IMR-90 (cell line): ENCODE measurements at regions not wholly inside any gene's neighbourhood (a gene's known extent, or its start where the extent isn't known, plus 50 kb on each side); places are given as distances from the start of the nearest gene placed in this dataset.

Experiments used
- ATAC-seq: fragments of 200-7000 bp; cut with Tn5 transposase; 2 replicates; pipeline ENCODE4 v1.9.1; 2020; ENCODE audit warnings: low read depth, mild to moderate bottlenecking, moderate library complexity
- BruUV-seq: library from RNA; stranded (reverse); fragments of 400-500 nt; replicated peaks from 2 replicates; lab custom pipeline; 2021; lab: Mats Ljungman, UMichigan
- CTCF ChIA-PET: fragments of 300-600 bp; formaldehyde crosslinking; extraction: SDS; loops from one replicate; lab custom pipeline; 2021; ENCODE audit warnings: antibody characterized with exemption; lab: Yijun Ruan, JAX
- POLR2A ChIA-PET: fragments of 300-600 bp; sonication (Branson Sonifier 250); formaldehyde crosslinking; loops from one replicate; lab custom pipeline; 2022; ENCODE audit warnings: antibody characterized with exemption; ENCODE audit not compliant: unreplicated experiment; lab: Charles Lee
- DNase-seq: peaks from one replicate; pipeline ENCODE4 v3.0.0; 2013
- H2AFZ ChIP-seq: replicated peaks from 2 replicates; pipeline ENCODE3; 2013; ENCODE audit warnings: low read length, mild to moderate bottlenecking; ENCODE audit not compliant: poor library complexity
- H2AK5ac ChIP-seq: 2 replicates; pipeline ENCODE4 v1.6.1; 2013; ENCODE audit warnings: low read depth, low read length, inconsistent platforms
- H2AK9ac ChIP-seq: replicated peaks from 2 replicates; pipeline ENCODE3; 2013; ENCODE audit warnings: mild to moderate bottlenecking, low read depth, low read length, moderate library complexity; ENCODE audit not compliant: poor library complexity
- H2BK120ac ChIP-seq: 2 replicates; pipeline ENCODE4 v1.6.1; 2013; ENCODE audit warnings: low read depth, low read length, inconsistent platforms
- H2BK15ac ChIP-seq: 3 replicates; pipeline ENCODE4 v1.6.1; 2013; ENCODE audit warnings: low read depth, low read length, inconsistent platforms
- H2BK20ac ChIP-seq: 2 replicates; pipeline ENCODE4 v1.6.1; 2013; ENCODE audit warnings: low read depth, mild to moderate bottlenecking, inconsistent platforms, low read length, moderate library complexity
- H2BK5ac ChIP-seq: 2 replicates; pipeline ENCODE4 v1.6.1; 2013; ENCODE audit warnings: mild to moderate bottlenecking, low read depth, low read length, inconsistent platforms; ENCODE audit not compliant: poor library complexity, severe bottlenecking
- H3K14ac ChIP-seq: replicated peaks from 2 replicates; pipeline ENCODE4 v1.6.1; 2013; ENCODE audit warnings: low read depth, low read length, inconsistent platforms
- H3K18ac ChIP-seq: 2 replicates; pipeline ENCODE4 v1.6.1; 2013; ENCODE audit warnings: low read depth, low read length, control low read depth
- H3K23ac ChIP-seq: 2 replicates; pipeline ENCODE4 v1.6.1; 2013; ENCODE audit warnings: low read depth, low read length, inconsistent platforms
- H3K27ac ChIP-seq: 2 replicates; pipeline ENCODE4 v1.5.1; 2013; ENCODE audit warnings: mild to moderate bottlenecking, control low read depth, low read length; ENCODE audit not compliant: insufficient read depth
- H3K27me3 ChIP-seq: 2 replicates; pipeline ENCODE4 v1.6.1; 2013; ENCODE audit warnings: low read length; ENCODE audit not compliant: control insufficient read depth, insufficient read depth
- H3K36me3 ChIP-seq: 2 replicates; pipeline ENCODE4 v1.6.1; 2013; ENCODE audit warnings: low read length, mixed read lengths; ENCODE audit not compliant: control insufficient read depth, insufficient read depth
- H3K4ac ChIP-seq: 2 replicates; pipeline ENCODE4 v1.6.1; 2013; ENCODE audit warnings: low read depth, low read length, inconsistent platforms
- H3K4me1 ChIP-seq: 2 replicates; pipeline ENCODE4 v1.6.1; 2013; ENCODE audit warnings: low read length, mixed read lengths; ENCODE audit not compliant: control insufficient read depth, insufficient read depth
- H3K4me2 ChIP-seq: 2 replicates; pipeline ENCODE4 v1.6.1; 2013; ENCODE audit warnings: low read depth, mild to moderate bottlenecking, control low read depth, low read length, moderate library complexity
- H3K4me3 ChIP-seq: 2 replicates; pipeline ENCODE4 v1.5.1; 2013; ENCODE audit warnings: low read depth, mild to moderate bottlenecking, control low read depth, low read length, moderate library complexity; ENCODE audit not compliant: insufficient read depth
- H3K56ac ChIP-seq: 2 replicates; pipeline ENCODE4 v1.6.1; 2013; ENCODE audit warnings: low read length, inconsistent platforms; ENCODE audit not compliant: insufficient read depth; ENCODE audit errors: extremely low read depth
- H3K79me1 ChIP-seq, 2 experiments: 2 replicates each; pipeline ENCODE4 v1.6.1; 2013; ENCODE audit warnings: low read length in 2 of 2, inconsistent platforms in 1 of 2, low read depth in 1 of 2
- H3K9ac ChIP-seq: 2 replicates; pipeline ENCODE4 v1.6.1; 2013; ENCODE audit warnings: low read depth, low read length, control low read depth
- H3K9me1 ChIP-seq: 2 replicates; pipeline ENCODE4 v1.6.1; 2013; ENCODE audit warnings: low read length, inconsistent platforms; ENCODE audit not compliant: insufficient read depth
- H3K9me3 ChIP-seq: 2 replicates; pipeline ENCODE4 v1.6.1; 2013; ENCODE audit warnings: low read length; ENCODE audit not compliant: control insufficient read depth, insufficient read depth
- H4K20me1 ChIP-seq: 2 replicates; pipeline ENCODE4 v1.6.1; 2013; ENCODE audit warnings: low read length, inconsistent platforms; ENCODE audit not compliant: insufficient read depth
- H4K5ac ChIP-seq: 2 replicates; pipeline ENCODE4 v1.6.1; 2013; ENCODE audit warnings: mild to moderate bottlenecking, low read depth, low read length, control low read depth
- H4K8ac ChIP-seq, 2 experiments: 2 replicates each; pipeline ENCODE4 v1.6.1; 2013; ENCODE audit warnings: low read depth in 2 of 2, low read length in 2 of 2, control low read depth in 1 of 2, inconsistent platforms in 1 of 2
- H4K91ac ChIP-seq: 2 replicates; pipeline ENCODE4 v1.6.1; 2013; ENCODE audit warnings: low read depth, low read length, inconsistent platforms; ENCODE audit not compliant: insufficient read depth
- BHLHE40 ChIP-seq: fragments of 150-350 bp; IDR thresholded peaks from 2 replicates; pipeline ENCODE4 v1.6.1; 2016; ENCODE audit warnings: mild to moderate bottlenecking, low read depth, low read length
- CEBPB ChIP-seq: IDR thresholded peaks from 2 replicates; pipeline ENCODE4 v1.6.1; 2012; ENCODE audit warnings: low read depth, low read length, improper control_type of control experiment
- CHD1 ChIP-seq: IDR thresholded peaks from 2 replicates; pipeline ENCODE4 v1.6.1; 2012; ENCODE audit warnings: low read depth, low read length, improper control_type of control experiment
- CTCF ChIP-seq: conservative IDR thresholded peaks from 2 replicates; pipeline ENCODE4 v1.5.1; 2012; ENCODE audit warnings: mild to moderate bottlenecking, low read depth, low read length, improper control_type of control experiment
- FOS ChIP-seq: fragments of 150-350 bp; IDR thresholded peaks from 2 replicates; pipeline ENCODE4 v1.6.1; 2016; ENCODE audit warnings: low read depth, low read length
- MAFK ChIP-seq: IDR thresholded peaks from 2 replicates; pipeline ENCODE4 v1.6.1; 2012; ENCODE audit warnings: low read depth, low read length, improper control_type of control experiment
- MXI1 ChIP-seq: IDR thresholded peaks from 2 replicates; pipeline ENCODE4 v1.6.1; 2012; ENCODE audit warnings: low read depth, mild to moderate bottlenecking, low read length, moderate library complexity, borderline replicate concordance
- NFE2L2 ChIP-seq: fragments of 150-350 bp; IDR thresholded peaks from 2 replicates; pipeline ENCODE4 v1.6.1; 2016; ENCODE audit warnings: low read depth, mild to moderate bottlenecking, low read length
- POLR2A ChIP-seq: IDR thresholded peaks from 2 replicates; pipeline ENCODE4 v1.6.1; 2012; ENCODE audit warnings: mild to moderate bottlenecking, low read depth, low read length
- RAD21 ChIP-seq: IDR thresholded peaks from 2 replicates; pipeline ENCODE4 v1.6.1; 2012; ENCODE audit warnings: low read length, improper control_type of control experiment
- RFX5 ChIP-seq: IDR thresholded peaks from 2 replicates; pipeline ENCODE4 v1.8.0; 2012; ENCODE audit warnings: low read depth, mild to moderate bottlenecking, low read length, moderate library complexity
- SMC3 ChIP-seq: fragments of 150-350 bp; IDR thresholded peaks from 2 replicates; pipeline ENCODE4 v1.6.1; 2016; ENCODE audit warnings: low read depth, mild to moderate bottlenecking, antibody characterized with exemption, low read length, moderate library complexity
- USF2 ChIP-seq: fragments of 150-350 bp; IDR thresholded peaks from 2 replicates; pipeline ENCODE4 v1.6.1; 2017; ENCODE audit warnings: mild to moderate bottlenecking, antibody characterized with exemption, low read length, low read depth
- WGBS, 2 experiments: methylation state at CpG; one replicate each; pipeline versions ENCODE4 v1.1.5 to v1.1.7; 2013; ENCODE audit warnings: missing lambda C conversion rate in 2 of 2; ENCODE audit not compliant: insufficient read length in 1 of 2; ENCODE audit errors: extremely low coverage in 2 of 2; 5-methylcytosine and 5-hydroxymethylcytosine counted together
- dilution Hi-C: fragments of 300-500 bp; cut with HindIII; formaldehyde crosslinking; loops from one replicate; pipeline ENCODE4 v1.14.3; 2018; ENCODE audit warnings: low sequenced_read_pairs; ENCODE audit not compliant: unreplicated experiment
- in situ Hi-C: fragments of 300-500 bp; cut with MboI; formaldehyde crosslinking; loops from 3 replicates; pipeline ENCODE4 v1.14.3; 2019; ENCODE audit warnings: low sequenced_read_pairs, inconsistent platforms, mixed read lengths
- intact Hi-C: fragments of 100-400 bp; cut with micrococcal nuclease; formaldehyde crosslinking; loops from 2 replicates; pipeline ENCODE4 v1.10.0; 2022

GRCh38 chr5:108459769-108460168, 77.9 kb upstream of the FBXL17 start:
- Histone ChIP-seq H2BK20ac (no peak overlapping the region), H2BK5ac (no peak overlapping the region), H3K14ac (no peak overlapping the region), H2BK120ac (no peak overlapping the region), H4K20me1 (no peaks in the 10 kb centered on the region), H3K9me3 (no peaks in the 10 kb centered on the region), H3K4me3 (no peak overlapping the region), H3K18ac (no peak overlapping the region), H3K4ac (no peak overlapping the region), H3K4me2 (no peak overlapping the region), H3K36me3 (no peaks in the 10 kb centered on the region), H4K91ac (no peak overlapping the region), H3K9ac (no peak overlapping the region), H3K79me1 (no peaks in the 10 kb centered on the region), H4K8ac (no peak overlapping the region), H3K56ac (no peak overlapping the region), H3K9me1 (no peaks in the 10 kb centered on the region), H4K5ac (no peak overlapping the region), H2AFZ (no peak overlapping the region), H3K4me1 (no peaks in the 10 kb centered on the region), H3K27me3 (no peaks in the 10 kb centered on the region), H2BK15ac (no peak overlapping the region), H3K23ac (no peak overlapping the region), H2AK5ac (no peak overlapping the region), H2AK9ac (no peak overlapping the region), H3K27ac (no peak overlapping the region)
- no TSS peak for BruUV-seq
- in situ Hi-C loops (no loop called here), intact Hi-C loops (no loop called here), dilution Hi-C loops (no loop called here)
- CTCF ChIA-PET = no interaction called here
- POLR2A ChIA-PET = no interaction called here
- ATAC-seq (no peak), DNase-seq (no peak)
- TF ChIP-seq CTCF = no peak
- TF ChIP-seq RAD21 = no peak
- TF ChIP-seq MAFK = no peak
- TF ChIP-seq CHD1 = no peak
- TF ChIP-seq CEBPB = no peak
- no peak for TF ChIP-seq RFX5
- no peak for TF ChIP-seq BHLHE40
- TF ChIP-seq MXI1 = no peak
- TF ChIP-seq USF2 = no peak
- TF ChIP-seq FOS = no peak
- TF ChIP-seq SMC3 = no peak
- no peak for TF ChIP-seq POLR2A
- TF ChIP-seq NFE2L2 = no peak
- 60% methylated on average over 1 of the region's 2 CpGs; no CpG with 5 or more reads in 1 of the 2 experiments for WGBS, 2 experiments
